NCI-H2227 (cell line): ENCODE measurements at regions not wholly inside any gene's neighbourhood (a gene's known extent, or its start where the extent isn't known, plus 50 kb on each side); places are given as distances from the start of the nearest gene placed in this dataset.
"Not testable (repeated sequence)": the region's sequence is repeated elsewhere in the genome, so short reads cannot be mapped to it uniquely, and the experiment has no call there.

Source experiments
- DNase-seq: peaks from one replicate; lab custom pipeline; 2025; ENCODE audit not compliant: unreplicated experiment; lab: John Stamatoyannopoulos, UW

DNA sequence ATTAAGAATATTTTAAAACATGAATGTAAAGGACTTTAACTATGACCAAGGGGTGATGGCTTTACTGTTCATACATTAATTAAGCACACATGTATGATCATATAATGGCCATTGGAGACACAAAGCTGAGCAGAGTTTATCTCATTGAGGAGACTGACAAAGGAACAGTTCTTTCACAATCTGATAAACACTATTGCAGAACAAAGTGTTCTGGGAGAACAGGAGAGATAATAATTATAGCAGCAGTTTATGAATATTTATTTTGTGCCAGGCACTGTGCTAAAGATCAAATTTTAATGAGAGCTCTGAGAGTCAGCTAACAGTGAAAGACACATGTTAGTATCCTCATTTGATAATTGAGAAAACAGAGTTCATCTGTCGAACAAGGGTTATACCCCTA is 242.4 kb upstream of the NR3C2 start:
- no peak for DNase-seq

DNA sequence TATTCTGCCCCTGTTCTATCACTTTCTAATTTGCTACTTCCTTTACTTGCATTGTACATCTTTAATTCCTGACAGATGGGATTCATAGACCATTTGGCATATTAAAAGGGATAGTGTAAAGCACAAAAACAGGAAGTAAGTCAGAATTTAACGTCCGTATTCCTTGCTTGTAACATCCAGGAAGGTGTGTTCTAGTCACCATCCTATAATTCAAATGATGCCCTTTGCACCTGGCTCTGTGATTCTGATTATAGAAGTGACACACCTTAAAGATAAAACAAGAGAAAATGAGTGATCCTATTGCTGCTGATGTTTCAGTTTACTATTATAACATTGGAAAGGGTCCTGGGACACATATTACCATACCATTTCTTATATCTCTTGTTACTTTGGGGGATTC is 238.7 kb upstream of the NR3C2 start:
- DNase-seq: no peak

GRCh38 chr4:148676344-148676743 is 234.1 kb upstream of the NR3C2 start:
- DNase-seq: no peak

- no peak for DNase-seq
These were observed 232.7 kb upstream of the NR3C2 start for GRCh38 chr4:148674876-148675275.

DNA sequence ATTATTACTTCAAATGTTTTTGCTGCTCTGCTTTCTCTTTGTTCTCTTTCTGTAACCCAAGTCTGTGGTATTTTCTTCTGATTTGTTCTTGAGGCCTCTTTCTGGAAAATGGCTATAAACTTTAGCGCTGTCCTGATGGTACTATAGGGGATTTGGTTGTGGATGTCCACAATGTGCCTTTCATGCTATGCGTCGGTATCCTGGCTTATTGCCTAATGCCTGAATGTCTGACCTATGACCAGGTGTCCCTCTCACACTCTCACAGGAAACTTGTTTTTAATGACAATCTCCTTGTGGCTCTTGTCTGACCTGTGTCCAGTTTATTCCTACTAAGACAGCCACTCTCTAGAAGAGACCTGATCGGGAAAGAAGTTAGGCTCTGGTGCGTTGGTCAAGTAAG is 222.4 kb upstream of the NR3C2 start:
- DNase-seq: no peak

- no peak for DNase-seq
These were observed 211.9 kb upstream of the NR3C2 start for GRCh38 chr4:148654131-148654530.

- no peak for DNase-seq
These were observed 211.5 kb upstream of the NR3C2 start for GRCh38 chr4:148653681-148654080.

- DNase-seq: no peak
These were observed 209.8 kb upstream of the NR3C2 start for GRCh38 chr4:148651991-148652390.

DNA sequence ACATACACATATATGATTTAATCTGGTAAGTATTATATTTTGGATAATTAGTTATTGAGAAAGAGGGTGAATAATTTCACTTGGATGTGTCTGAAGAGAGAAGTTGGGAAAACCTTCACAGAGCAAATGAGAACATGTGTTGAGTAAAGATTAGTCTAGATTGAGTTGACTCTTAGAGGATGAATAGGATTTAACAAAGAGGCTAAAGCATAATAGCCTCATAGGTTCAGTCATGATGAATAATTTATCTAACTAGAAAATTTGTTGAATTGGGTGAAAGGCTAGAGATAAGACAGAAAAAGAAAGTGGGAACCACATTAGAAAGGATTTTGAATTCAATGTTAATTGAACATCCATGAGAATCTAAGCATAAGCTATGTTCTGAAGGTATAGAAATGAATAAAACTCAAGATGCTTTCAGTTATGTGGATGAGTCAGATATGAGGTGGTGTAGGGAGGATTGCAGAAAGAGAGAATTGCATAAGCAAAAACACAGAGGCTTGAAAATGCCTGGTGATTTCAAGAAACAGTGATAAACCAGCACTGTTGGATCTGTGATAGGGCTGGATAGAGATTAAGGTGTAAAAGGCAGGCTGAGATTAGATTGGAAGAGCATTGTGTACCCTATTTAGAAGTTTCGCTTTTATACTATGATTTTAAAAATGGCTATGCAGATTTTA is 207.6 kb upstream of the NR3C2 start:
- DNase-seq: no peak

DNA sequence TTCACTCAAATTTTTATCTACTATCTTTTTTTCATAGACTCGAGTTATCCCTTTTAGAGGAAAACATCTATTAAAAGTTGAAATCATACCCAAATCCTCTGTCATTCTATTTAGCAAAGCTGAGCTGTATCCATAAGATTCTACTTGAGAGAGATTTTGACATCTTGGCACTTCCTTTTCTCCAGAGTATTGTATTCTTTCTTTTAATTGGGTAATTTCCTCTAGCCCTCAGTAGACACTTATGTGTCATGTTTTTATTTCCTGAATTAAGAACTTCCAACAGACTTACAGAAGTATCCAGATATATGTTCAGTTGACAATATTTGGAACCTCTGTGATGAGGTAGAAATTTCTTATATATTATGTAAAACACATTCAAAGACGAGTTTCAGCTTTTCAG is 201.6 kb upstream of the NR3C2 start:
- DNase-seq: no peak

GRCh38 chr4:148642907-148643306 is 200.7 kb upstream of the NR3C2 start:
- DNase-seq: no peak

DNA sequence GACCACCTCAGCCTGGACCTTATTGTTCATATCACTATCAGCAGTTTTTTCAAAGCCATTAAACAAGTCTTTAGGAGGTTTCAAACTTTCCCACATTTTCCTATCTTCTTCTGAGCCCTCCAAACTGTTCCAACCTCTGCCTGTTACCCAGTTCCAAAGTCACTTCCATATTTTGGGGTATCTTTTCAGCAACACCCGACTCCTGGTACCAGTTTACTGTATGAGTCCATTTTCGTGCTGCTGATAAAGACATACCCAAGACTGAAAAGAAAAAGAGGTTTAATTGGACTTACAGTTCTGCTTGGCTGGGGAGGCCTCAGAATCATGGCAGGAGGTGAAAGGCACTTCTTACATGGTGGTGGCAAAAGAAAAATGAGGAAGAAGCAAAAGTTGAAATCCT is 195.9 kb upstream of the NR3C2 start:
- DNase-seq: not testable (repeated sequence)

GRCh38 chr4:148637453-148637852 is 195.2 kb upstream of the NR3C2 start:
- DNase-seq: not testable (repeated sequence)

DNA sequence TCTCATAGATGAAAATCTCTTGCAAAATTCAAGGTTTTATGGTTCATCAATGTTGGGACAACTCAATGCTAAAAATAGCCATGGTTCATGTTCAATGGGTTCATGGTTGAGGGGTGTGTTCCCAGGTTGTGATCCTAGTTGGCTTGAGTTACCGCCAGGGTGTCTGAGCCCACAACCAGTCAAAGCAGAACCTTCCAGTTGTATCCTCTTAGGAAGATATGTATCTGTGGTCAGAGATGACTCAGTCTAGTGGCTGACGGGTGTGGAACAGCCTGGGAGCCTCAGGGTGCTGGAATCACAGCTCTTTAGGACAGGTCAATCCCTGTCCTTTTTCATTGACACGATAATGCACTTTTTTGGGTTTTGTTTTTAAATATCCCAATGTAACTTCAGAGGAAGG is 192.3 kb upstream of the NR3C2 start:
- DNase-seq: no peak

- DNase-seq: no peak
These were observed 191.5 kb upstream of the NR3C2 start for GRCh38 chr4:148633720-148634119.

DNA sequence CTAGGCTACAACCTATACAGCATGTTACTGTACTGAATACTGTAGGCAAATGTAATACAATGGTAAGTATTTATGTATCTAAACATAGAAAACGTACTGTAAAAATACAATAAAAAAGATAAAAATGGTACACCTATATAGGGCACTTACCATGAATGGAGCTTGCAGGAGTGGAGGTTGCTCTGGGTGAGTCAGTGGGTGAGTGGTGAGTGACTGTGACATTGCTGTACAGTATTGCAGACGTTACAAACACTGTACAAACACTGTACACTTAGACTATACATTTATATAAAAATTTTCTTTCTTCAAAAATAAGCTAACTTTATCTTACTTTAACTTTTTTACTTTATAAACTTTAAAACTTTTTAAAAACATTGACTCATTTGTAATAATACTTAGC is 190.3 kb upstream of the NR3C2 start:
- DNase-seq: no peak

DNA sequence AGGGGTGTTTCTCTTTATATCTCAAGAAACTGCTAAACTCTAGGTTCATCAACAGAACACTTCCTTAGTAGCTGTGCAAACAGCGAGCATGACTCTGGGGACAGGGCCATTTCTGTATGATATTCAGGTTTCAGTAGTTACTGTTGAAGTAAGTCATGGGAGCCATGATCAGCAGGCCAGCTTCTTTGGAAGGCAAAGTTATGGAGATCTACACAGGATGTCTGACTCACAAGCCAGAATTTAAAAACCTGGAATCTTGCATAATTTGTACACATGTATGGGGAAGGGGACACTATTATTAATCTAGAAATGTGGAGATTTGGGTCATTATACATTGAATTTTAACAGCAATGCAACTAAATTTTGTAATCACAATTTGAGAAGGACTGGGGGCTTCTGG is 187.8 kb upstream of the NR3C2 start:
- no peak for DNase-seq

DNA sequence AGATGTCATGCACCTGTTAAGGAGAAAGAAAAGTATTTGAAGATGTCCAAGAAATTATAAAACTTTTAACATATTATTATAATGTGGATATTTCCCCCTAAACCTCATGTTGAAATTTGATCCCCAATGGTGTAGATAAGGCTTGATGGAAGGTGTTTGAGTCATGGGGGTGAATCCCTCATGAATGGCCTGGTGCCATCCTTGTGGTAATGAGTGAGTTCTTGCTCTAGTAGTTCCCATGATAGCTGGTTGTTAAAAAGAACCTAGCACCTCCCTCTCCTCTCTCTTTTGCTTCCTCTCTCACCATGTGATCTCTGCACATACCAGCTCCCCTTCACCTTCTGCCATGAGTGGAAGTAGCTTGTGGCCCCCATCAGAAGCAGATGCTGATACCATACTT is 176.6 kb upstream of the NR3C2 start:
- DNase-seq: no peak

DNA sequence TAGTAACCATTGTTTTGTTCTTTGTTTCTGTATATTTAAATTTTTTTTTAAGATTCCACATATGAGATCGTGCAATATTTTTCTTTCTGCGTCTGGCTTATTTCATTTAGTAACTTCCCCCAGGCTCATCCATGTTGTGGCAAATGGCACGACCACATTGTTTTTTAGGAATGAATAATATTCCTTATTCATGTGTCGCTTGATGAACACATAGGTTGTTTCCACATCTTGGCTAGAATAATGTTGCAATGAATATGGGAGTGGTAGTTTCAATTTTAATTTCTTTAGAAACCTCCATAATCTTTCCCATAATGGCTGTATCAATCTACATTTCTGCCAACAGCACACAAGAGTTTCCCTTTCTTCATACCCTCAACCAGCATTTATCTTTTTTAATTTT is 166.8 kb upstream of the NR3C2 start:
- DNase-seq: no peak

DNA sequence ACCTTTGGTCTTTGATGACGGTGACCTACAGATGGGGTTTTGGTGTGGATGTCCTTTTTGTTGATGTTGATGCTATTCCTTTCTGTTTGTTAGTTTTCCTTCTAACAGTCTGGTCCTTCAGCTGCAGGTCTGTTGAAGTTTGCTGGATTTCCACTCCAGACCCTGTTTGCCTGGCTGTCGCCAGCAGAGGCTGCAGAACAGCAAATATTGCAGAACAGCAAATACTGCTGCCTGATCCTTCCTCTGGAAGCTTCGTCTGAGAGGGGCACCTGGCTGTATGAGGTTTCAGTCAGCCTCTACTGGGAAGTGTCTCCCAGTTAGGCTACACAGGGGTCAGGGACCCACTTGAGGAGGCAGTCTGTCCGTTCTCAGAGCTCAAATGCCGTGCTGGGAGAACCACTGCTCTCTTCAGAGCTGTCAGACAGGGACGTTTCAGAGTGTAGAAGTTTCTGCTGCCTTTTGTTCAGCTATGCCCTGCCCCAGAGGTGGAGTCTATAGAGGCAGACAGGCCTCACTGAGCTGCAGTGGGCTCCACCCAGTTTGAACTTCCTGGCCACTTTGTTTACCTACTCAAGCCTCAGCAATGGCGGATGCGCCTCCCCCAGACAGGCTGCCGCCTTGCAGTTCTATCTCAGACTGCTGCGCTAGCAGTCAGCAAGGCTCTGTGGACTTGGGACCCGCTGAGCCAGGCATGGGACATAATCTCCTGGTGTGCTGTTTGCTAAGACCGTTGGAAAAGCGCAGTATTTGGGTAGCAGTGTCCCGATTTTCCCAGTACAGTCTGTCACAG is 156.4 kb upstream of the NR3C2 start:
- DNase-seq: not testable (repeated sequence)

DNA sequence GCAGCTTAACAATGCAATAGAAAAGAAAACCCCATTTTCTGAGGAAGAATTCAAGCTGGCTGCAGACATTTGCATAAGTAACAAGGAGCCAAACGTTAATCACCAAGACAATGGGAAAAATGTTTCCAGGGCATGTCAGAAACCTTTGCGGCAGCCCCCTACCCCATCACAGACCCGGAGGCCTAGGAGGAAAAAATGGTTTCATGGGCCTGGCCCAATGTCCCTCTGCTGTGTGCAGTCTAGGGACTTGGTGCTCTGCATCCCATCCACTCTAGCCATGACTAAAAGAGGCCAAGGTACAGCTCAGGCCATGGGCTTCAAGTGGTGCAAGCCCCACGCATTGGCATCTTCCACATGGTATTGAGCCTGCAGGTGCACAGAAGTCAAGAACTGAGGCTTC is 147.0 kb upstream of the NR3C2 start:
- no peak for DNase-seq

DNA sequence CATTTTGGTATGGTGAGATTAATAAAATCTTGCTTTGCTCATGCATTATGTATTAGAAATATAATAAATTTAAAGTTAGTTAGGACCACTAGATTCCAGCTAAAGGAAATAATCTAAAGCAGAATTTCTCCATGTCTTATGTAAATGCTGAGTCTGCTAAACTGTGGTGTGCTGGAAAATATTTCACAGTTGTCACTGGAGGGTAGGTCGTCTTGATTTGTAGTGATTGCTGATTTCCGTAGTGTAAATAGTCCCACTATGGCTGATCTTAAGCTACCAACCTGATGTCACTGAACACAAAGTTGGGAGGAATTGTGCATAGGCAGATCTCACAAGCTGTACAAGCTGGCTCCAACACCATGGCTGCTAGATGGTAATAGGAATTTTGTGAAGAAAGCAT is 133.4 kb upstream of the NR3C2 start:
- DNase-seq: no peak

- no peak for DNase-seq
These were observed 132.7 kb upstream of the NR3C2 start for GRCh38 chr4:148574911-148575310.
